GM19468 (cell line): ENCODE measurements at regions not wholly inside any gene's neighbourhood (a gene's known extent, or its start where the extent isn't known, plus 50 kb on each side); places are given as distances from the start of the nearest gene placed in this dataset.

Experiments used
- ATAC-seq: cut with Tn5 transposase; IDR thresholded peaks from one replicate; pipeline ENCODE4 v1.9.1; 2021; ENCODE audit warnings: mild to moderate bottlenecking, moderate library complexity, moderate number of reproducible peaks; ENCODE audit not compliant: unreplicated experiment; ENCODE audit errors: extremely low read depth

- ATAC-seq: no peak
These were observed 108.8 kb upstream of the CDK1 start for GRCh38 chr10:60669501-60669900.

- no peak for ATAC-seq
These were observed 112.1 kb upstream of the CDK1 start for GRCh38 chr10:60666221-60666620.

- ATAC-seq: no peak
These were observed 113.4 kb upstream of the CDK1 start for GRCh38 chr10:60664859-60665258.

GRCh38 chr10:60663850-60664249 lies 114.4 kb upstream of the CDK1 start:
- no peak for ATAC-seq

- ATAC-seq: no peak
These were observed 115.2 kb upstream of the CDK1 start for GRCh38 chr10:60662917-60663614.

- no peak for ATAC-seq
These were observed 116.6 kb upstream of the CDK1 start for GRCh38 chr10:60661637-60662036.

- ATAC-seq: no peak
These were observed 117.7 kb upstream of the CDK1 start for GRCh38 chr10:60660625-60661024.

- ATAC-seq: no peak
These were observed 123.3 kb upstream of the CDK1 start for GRCh38 chr10:60654813-60655464.

GRCh38 chr10:60652628-60653027 lies 125.7 kb upstream of the CDK1 start:
- no peak for ATAC-seq

- ATAC-seq: no peak
These were observed 127.9 kb upstream of the CDK1 start for GRCh38 chr10:60650378-60650800.

- no peak for ATAC-seq
These were observed 128.5 kb upstream of the CDK1 start for GRCh38 chr10:60649485-60650377.

GRCh38 chr10:60648761-60649160 lies 129.5 kb upstream of the CDK1 start:
- ATAC-seq: no peak

- ATAC-seq: no peak
These were observed 131.1 kb upstream of the CDK1 start for GRCh38 chr10:60646966-60647796.

GRCh38 chr10:60645980-60646379 lies 132.3 kb upstream of the CDK1 start:
- no peak for ATAC-seq

GRCh38 chr10:60644436-60645130 lies 133.7 kb upstream of the CDK1 start:
- no peak for ATAC-seq

GRCh38 chr10:60643874-60644273 lies 134.4 kb upstream of the CDK1 start:
- ATAC-seq: no peak

- no peak for ATAC-seq
These were observed 148.9 kb upstream of the CDK1 start for GRCh38 chr10:60629332-60629731.

GRCh38 chr10:60627778-60628748 lies 150.2 kb upstream of the CDK1 start:
- no peak for ATAC-seq
